Thyroid gland (tissue), 4 donors: ENCODE measurements at regions not wholly inside any gene's neighbourhood (a gene's known extent, or its start where the extent isn't known, plus 50 kb on each side); places are given as distances from the start of the nearest gene placed in this dataset.

Experiments
- CTCF ChIP-seq, 6 experiments: fragments of 200-600 bp in 3 of 6; fragments of 450-650 bp in 3 of 6; sonication (generic) in 3 of 6; IDR thresholded peaks; one replicate each; pipeline ENCODE4 v1.5.1; 2016 to 2019; ENCODE audit warnings: antibody characterized with exemption in 6 of 6, mild to moderate bottlenecking in 2 of 6, inconsistent platforms in 1 of 6, moderate library complexity in 1 of 6
- POLR2A ChIP-seq, 2 donors: fragments of 450-650 bp; IDR thresholded peaks; one replicate each; pipeline ENCODE4 v1.6.1; 2017; ENCODE audit warnings: antibody characterized with exemption in 2 of 2, mild to moderate bottlenecking in 2 of 2, moderate library complexity in 1 of 2

GRCh38 chr21:15278851-15279250, 214.1 kb upstream of the NRIP1 start:
- no peak for TF ChIP-seq CTCF (IDR thresholded peaks at IDR 0.05)
- no peak for TF ChIP-seq POLR2A (IDR thresholded peaks at IDR 0.05)
